H9 (cell line): ENCODE measurements at regions not wholly inside any gene's neighbourhood (a gene's known extent, or its start where the extent isn't known, plus 50 kb on each side); places are given as distances from the start of the nearest gene placed in this dataset.

Experiments
- DNase-seq: peaks from one replicate; pipeline ENCODE4 v3.0.0-alpha.2; 2017
- H2AFZ ChIP-seq: one replicate; pipeline ENCODE4 v1.6.1; 2013; ENCODE audit warnings: mild to moderate bottlenecking, low read length, control low read depth, moderate library complexity
- H2AK5ac ChIP-seq: 2 replicates; pipeline ENCODE4 v1.6.1; 2013; ENCODE audit warnings: low read length, control low read depth, mixed read lengths; ENCODE audit not compliant: insufficient read length
- H2BK120ac ChIP-seq: one replicate; pipeline ENCODE4 v1.6.1; 2013; ENCODE audit warnings: low read depth, mild to moderate bottlenecking, low read length, control low read depth, inconsistent platforms; ENCODE audit not compliant: poor library complexity, severe bottlenecking
- H2BK12ac ChIP-seq: 2 replicates; pipeline ENCODE4 v1.6.1; 2013; ENCODE audit warnings: low read length, control low read depth, mixed read lengths, low read depth; ENCODE audit not compliant: insufficient read length
- H2BK15ac ChIP-seq: 2 replicates; pipeline ENCODE4 v1.6.1; 2013; ENCODE audit warnings: low read depth, low read length, control low read depth
- H2BK20ac ChIP-seq: one replicate; pipeline ENCODE4 v1.6.1; 2013; ENCODE audit warnings: low read depth, mild to moderate bottlenecking, low read length, control low read depth, inconsistent platforms; ENCODE audit not compliant: poor library complexity, severe bottlenecking
- H2BK5ac ChIP-seq: 2 replicates; pipeline ENCODE4 v1.6.1; 2013; ENCODE audit warnings: low read length, control low read depth, mixed read lengths; ENCODE audit not compliant: insufficient read length
- H3K14ac ChIP-seq: 2 replicates; pipeline ENCODE4 v1.6.1; 2013; ENCODE audit warnings: low read length, control low read depth; ENCODE audit not compliant: insufficient read depth
- H3K18ac ChIP-seq: 2 replicates; pipeline ENCODE4 v1.6.1; 2013; ENCODE audit warnings: low read depth, mild to moderate bottlenecking, mixed read lengths, low read length, control low read depth; ENCODE audit not compliant: insufficient read length
- H3K23ac ChIP-seq: 2 replicates; pipeline ENCODE4 v1.6.1; 2013; ENCODE audit warnings: low read length, control low read depth, mixed read lengths, low read depth; ENCODE audit not compliant: insufficient read length
- H3K23me2 ChIP-seq: 2 replicates; pipeline ENCODE4 v1.6.1; 2013; ENCODE audit warnings: low read depth, mild to moderate bottlenecking, mixed read lengths, low read length, control low read depth; ENCODE audit not compliant: insufficient read length, poor library complexity, severe bottlenecking
- H3K27ac ChIP-seq: 2 replicates; pipeline ENCODE4 v1.5.1; 2013; ENCODE audit warnings: low read length, control low read depth, mixed read lengths, low read depth; ENCODE audit not compliant: insufficient read length
- H3K27me3 ChIP-seq: 2 replicates; pipeline ENCODE4 v1.6.1; 2013; ENCODE audit warnings: low read length, control low read depth, inconsistent platforms; ENCODE audit not compliant: insufficient read depth
- H3K4ac ChIP-seq: 2 replicates; pipeline ENCODE4 v1.6.1; 2013; ENCODE audit warnings: low read depth, mild to moderate bottlenecking, control low read depth, inconsistent platforms, low read length, moderate library complexity
- H3K4me1 ChIP-seq: 2 replicates; pipeline ENCODE4 v1.6.1; 2013; ENCODE audit warnings: low read length, control low read depth, inconsistent platforms; ENCODE audit not compliant: insufficient read depth
- H3K4me2 ChIP-seq: 2 replicates; pipeline ENCODE4 v1.6.1; 2013; ENCODE audit warnings: low read length, control low read depth, mixed read lengths; ENCODE audit not compliant: insufficient read length, insufficient read depth
- H3K56ac ChIP-seq: 2 replicates; pipeline ENCODE4 v1.6.1; 2013; ENCODE audit warnings: low read depth, mild to moderate bottlenecking, mixed read lengths, low read length, control low read depth; ENCODE audit not compliant: insufficient read length
- H3K79me1 ChIP-seq: 2 replicates; pipeline ENCODE4 v1.6.1; 2013; ENCODE audit warnings: low read depth, mild to moderate bottlenecking, moderate library complexity, low read length, control low read depth, inconsistent platforms; ENCODE audit not compliant: insufficient read depth, poor library complexity, severe bottlenecking
- H3K79me2 ChIP-seq: 2 replicates; pipeline ENCODE4 v1.6.1; 2013; ENCODE audit warnings: low read length, control low read depth, inconsistent platforms; ENCODE audit not compliant: insufficient read depth
- H3K9ac ChIP-seq: 2 replicates; pipeline ENCODE4 v1.6.1; 2013; ENCODE audit warnings: low read length, control low read depth, mixed read lengths; ENCODE audit not compliant: insufficient read length; ENCODE audit errors: extremely low read depth
- H3K9me3 ChIP-seq: one replicate; pipeline ENCODE4 v1.6.1; 2013; ENCODE audit warnings: low read depth, low read length, inconsistent platforms; ENCODE audit not compliant: control insufficient read depth
- H3T11ph ChIP-seq: one replicate; pipeline ENCODE4 v1.6.1; 2013; ENCODE audit warnings: mild to moderate bottlenecking, low read length, control low read depth, inconsistent platforms
- H4K20me1 ChIP-seq: one replicate; pipeline ENCODE4 v1.6.1; 2013; ENCODE audit not compliant: control insufficient read depth, insufficient read length, insufficient read depth
- H4K5ac ChIP-seq: 2 replicates; pipeline ENCODE4 v1.6.1; 2013; ENCODE audit warnings: low read depth, mild to moderate bottlenecking, mixed read lengths, low read length, control low read depth; ENCODE audit not compliant: insufficient read length
- H4K8ac ChIP-seq: replicated peaks from 2 replicates; pipeline ENCODE4 v1.6.1; 2013; ENCODE audit warnings: low read length, control low read depth, mixed read lengths, low read depth; ENCODE audit not compliant: insufficient read length
- H4K91ac ChIP-seq: 2 replicates; pipeline ENCODE4 v1.6.1; 2013; ENCODE audit warnings: low read depth, mild to moderate bottlenecking, moderate library complexity, mixed read lengths, low read length, control low read depth; ENCODE audit not compliant: insufficient read length
- H3K27ac Mint-ChIP-seq, 3 experiments: 2 replicates in 2 of 3; 3 replicates in 1 of 3; pipeline ENCODE4 v1.8.0; 2020 to 2021; ENCODE audit warnings: mixed read lengths in 3 of 3, mild to moderate bottlenecking in 1 of 3, moderate library complexity in 1 of 3
- H3K27me3 Mint-ChIP-seq: 2 replicates; pipeline ENCODE4 v1.8.0; 2021; ENCODE audit warnings: low read depth, mild to moderate bottlenecking, moderate library complexity, mixed read lengths
- H3K36me3 Mint-ChIP-seq, 3 experiments: 2 replicates in 2 of 3; 3 replicates in 1 of 3; pipeline ENCODE4 v1.8.0; 2020 to 2021; ENCODE audit warnings: low read depth in 3 of 3, mixed read lengths in 3 of 3; ENCODE audit not compliant: insufficient read depth in 1 of 3
- H3K4me1 Mint-ChIP-seq, 2 experiments: 2 replicates each; pipeline ENCODE4 v1.8.0; 2020; ENCODE audit warnings: mixed read lengths in 2 of 2
- H3K4me3 Mint-ChIP-seq, 2 experiments: 2 replicates in 1 of 2; 3 replicates in 1 of 2; pipeline ENCODE4 v1.8.0; 2020 to 2021; ENCODE audit warnings: mild to moderate bottlenecking in 2 of 2, mixed read lengths in 2 of 2, moderate library complexity in 1 of 2
- H3K9me3 Mint-ChIP-seq, 2 experiments: 2 replicates in 1 of 2; 3 replicates in 1 of 2; pipeline ENCODE4 v1.8.0; 2020; ENCODE audit warnings: mild to moderate bottlenecking in 2 of 2, mixed read lengths in 2 of 2, moderate library complexity in 1 of 2
- WGBS: extraction: QIAGEN DNeasy Blood & Tissue Kit; methylation state at CpG from one replicate; pipeline ENCODE4 v1.1.7; 2013; ENCODE audit warnings: missing lambda C conversion rate, low lambda C conversion rate, mixed read lengths; ENCODE audit not compliant: insufficient read length; ENCODE audit errors: extremely low coverage; 5-methylcytosine and 5-hydroxymethylcytosine counted together
- TF ChIP-seq, protein P1 (sequence below): fragments of 200-600 bp; sonication (generic); conservative IDR thresholded peaks from 3 replicates; pipeline ENCODE4 v1.8.0; 2021; ENCODE audit warnings: antibody characterized with exemption, mild to moderate bottlenecking

GRCh38 chr21:25491267-25491666, 116.0 kb downstream of the MRPL39 start:
- no peak overlapping the region for H3K4me2 ChIP-seq
- 0 out of 4 replicates have a peak, but pooled peaks cover 0 to 4% of the 10 kb centered on the region in 2 experiments for H3K4me1 Mint-ChIP-seq
- H3K4me3 Mint-ChIP-seq: no peak overlapping the region
- H2BK5ac ChIP-seq: no peak overlapping the region
- no peaks in the 10 kb centered on the region for H3K27me3 ChIP-seq
- no peaks in the 10 kb centered on the region for H3K27me3 Mint-ChIP-seq
- H2AK5ac ChIP-seq: no peak overlapping the region
- H3K4ac ChIP-seq: no peak overlapping the region
- no peak overlapping the region for H4K8ac ChIP-seq
- H2BK120ac ChIP-seq: no peak overlapping the region
- H3K14ac ChIP-seq: no peak overlapping the region
- H3K23ac ChIP-seq: no peak overlapping the region
- DNase-seq: no peak
- no peak overlapping the region for H3T11ph ChIP-seq
- H2AFZ ChIP-seq: no peak overlapping the region
- H3K27ac ChIP-seq: no peak overlapping the region
- H3K23me2 ChIP-seq: no peaks in the 10 kb centered on the region
- H3K18ac ChIP-seq: no peak overlapping the region
- H4K20me1 ChIP-seq: no peaks in the 10 kb centered on the region
- H3K79me1 ChIP-seq: no peaks in the 10 kb centered on the region
- no peak overlapping the region for H4K91ac ChIP-seq
- H2BK12ac ChIP-seq: no peak overlapping the region
- H3K4me1 ChIP-seq: no peaks in the 10 kb centered on the region
- H3K36me3 Mint-ChIP-seq: no peaks in the 10 kb centered on the region
- no peaks in the 10 kb centered on the region for H3K79me2 ChIP-seq
- no peak overlapping the region for H2BK20ac ChIP-seq
- WGBS: 100% methylated on average over 1 of the region's 5 CpGs
- no peak overlapping the region for H3K56ac ChIP-seq
- H3K9me3 Mint-ChIP-seq: no peaks in the 10 kb centered on the region
- no peak overlapping the region for H4K5ac ChIP-seq
- no peaks in the 10 kb centered on the region for H3K9me3 ChIP-seq
- H3K27ac Mint-ChIP-seq: no peak overlapping the region
- TF ChIP-seq, protein P1, sequence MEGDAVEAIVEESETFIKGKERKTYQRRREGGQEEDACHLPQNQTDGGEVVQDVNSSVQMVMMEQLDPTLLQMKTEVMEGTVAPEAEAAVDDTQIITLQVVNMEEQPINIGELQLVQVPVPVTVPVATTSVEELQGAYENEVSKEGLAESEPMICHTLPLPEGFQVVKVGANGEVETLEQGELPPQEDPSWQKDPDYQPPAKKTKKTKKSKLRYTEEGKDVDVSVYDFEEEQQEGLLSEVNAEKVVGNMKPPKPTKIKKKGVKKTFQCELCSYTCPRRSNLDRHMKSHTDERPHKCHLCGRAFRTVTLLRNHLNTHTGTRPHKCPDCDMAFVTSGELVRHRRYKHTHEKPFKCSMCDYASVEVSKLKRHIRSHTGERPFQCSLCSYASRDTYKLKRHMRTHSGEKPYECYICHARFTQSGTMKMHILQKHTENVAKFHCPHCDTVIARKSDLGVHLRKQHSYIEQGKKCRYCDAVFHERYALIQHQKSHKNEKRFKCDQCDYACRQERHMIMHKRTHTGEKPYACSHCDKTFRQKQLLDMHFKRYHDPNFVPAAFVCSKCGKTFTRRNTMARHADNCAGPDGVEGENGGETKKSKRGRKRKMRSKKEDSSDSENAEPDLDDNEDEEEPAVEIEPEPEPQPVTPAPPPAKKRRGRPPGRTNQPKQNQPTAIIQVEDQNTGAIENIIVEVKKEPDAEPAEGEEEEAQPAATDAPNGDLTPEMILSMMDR: no peak
- H3K9ac ChIP-seq: no peak overlapping the region
- no peak overlapping the region for H2BK15ac ChIP-seq
